ENCODE measurements at regions not wholly inside any gene's neighbourhood (a gene's known extent, or its start where the extent isn't known, plus 50 kb on each side); places are given as distances from the start of the nearest gene placed in this dataset.
"Not testable (repeated sequence)": the region's sequence is repeated elsewhere in the genome, so short reads cannot be mapped to it uniquely, and the experiment has no call there.

DNA sequence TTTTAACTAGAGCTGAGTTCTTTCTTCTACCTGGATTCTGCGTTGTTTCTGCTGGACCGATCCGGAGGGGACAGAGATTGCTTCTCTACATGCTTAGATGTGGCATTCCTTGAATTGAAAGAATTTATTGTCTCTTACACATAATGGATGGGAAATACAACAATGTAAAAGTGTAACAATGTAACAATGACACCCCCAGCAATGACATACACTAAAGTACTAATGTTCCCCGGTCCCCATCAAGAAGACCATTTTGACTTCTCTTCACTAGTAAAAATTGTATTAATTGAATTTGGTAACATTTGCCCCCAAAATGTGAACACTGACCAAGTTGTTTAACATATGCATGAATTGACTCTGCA is 760.2 kb downstream of the TAF11L14 start:
- Histone ChIP-seq H3K4me3 (no peak overlapping the region), H3K9me3 (no peaks in the 10 kb centered on the region), H3K27ac (no peak overlapping the region), H3K27me3 (no peaks in the 10 kb centered on the region), H3K4me1 (no peaks in the 10 kb centered on the region), H3K36me3 (no peaks in the 10 kb centered on the region)
- TF ChIP-seq, protein P1, sequence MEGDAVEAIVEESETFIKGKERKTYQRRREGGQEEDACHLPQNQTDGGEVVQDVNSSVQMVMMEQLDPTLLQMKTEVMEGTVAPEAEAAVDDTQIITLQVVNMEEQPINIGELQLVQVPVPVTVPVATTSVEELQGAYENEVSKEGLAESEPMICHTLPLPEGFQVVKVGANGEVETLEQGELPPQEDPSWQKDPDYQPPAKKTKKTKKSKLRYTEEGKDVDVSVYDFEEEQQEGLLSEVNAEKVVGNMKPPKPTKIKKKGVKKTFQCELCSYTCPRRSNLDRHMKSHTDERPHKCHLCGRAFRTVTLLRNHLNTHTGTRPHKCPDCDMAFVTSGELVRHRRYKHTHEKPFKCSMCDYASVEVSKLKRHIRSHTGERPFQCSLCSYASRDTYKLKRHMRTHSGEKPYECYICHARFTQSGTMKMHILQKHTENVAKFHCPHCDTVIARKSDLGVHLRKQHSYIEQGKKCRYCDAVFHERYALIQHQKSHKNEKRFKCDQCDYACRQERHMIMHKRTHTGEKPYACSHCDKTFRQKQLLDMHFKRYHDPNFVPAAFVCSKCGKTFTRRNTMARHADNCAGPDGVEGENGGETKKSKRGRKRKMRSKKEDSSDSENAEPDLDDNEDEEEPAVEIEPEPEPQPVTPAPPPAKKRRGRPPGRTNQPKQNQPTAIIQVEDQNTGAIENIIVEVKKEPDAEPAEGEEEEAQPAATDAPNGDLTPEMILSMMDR (IDR thresholded peaks at IDR 0.05) = no peak
- intact Hi-C loops (cut with DNase I) = no loop called here
- DNase-seq (no peak), FAIRE-seq (no peak), ATAC-seq (no peak)
- 16 to 20% methylated on average over 4 of the region's 4 CpGs for WGBS, 2 donors

DNA sequence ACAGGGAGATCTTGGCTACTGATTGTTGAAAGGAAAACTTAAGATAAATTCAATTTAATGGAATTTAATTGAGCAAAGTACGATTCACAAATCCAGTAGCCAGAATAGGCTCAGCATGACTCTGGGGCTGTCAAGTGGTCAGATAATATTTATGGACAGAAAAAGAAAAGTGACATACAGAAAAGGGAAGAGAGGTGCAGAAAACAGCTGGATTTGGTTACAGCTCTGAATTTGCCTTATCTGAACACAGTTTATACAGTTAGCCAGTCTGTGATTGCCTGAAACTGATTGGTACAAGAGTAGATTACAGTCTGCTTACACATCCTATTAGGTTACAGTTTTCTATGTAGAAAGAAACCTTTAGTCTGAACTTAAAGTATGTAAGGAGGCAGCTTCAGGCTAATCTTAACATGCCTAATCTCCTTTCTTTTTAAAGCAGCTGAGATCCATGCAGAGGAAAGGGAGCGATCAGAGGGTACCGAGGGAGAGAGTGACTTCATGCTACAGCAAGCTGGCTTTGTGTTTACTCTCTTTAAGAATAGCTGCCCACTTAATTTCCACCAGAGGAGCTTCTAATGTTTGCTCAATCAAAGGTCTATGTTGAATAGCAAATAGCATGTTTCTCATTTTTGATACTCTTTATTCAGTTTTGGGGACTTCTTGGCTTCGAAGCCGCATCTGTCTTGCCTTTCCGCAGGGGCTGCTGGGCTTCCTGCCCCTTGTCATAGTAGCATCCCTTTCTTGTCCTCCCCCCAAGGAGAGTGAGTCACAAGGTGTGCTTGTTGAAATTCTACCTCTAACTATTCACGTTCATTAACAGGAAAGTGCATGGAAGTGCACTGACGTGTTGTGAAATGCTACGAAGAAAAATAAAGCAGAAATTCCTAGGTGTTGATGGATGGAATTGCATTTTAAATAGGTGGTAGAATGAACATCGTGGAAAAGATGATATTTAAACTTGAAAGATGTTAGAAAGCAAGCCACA is 761.2 kb downstream of the TAF11L14 start:
- FAIRE-seq = no peak
- 47 to 49% methylated on average over 10 of the region's 10 CpGs for WGBS, 2 donors
- H3K36me3 ChIP-seq = no peaks in the 10 kb centered on the region
- H3K9me3 ChIP-seq = no peaks in the 10 kb centered on the region
- H3K27ac ChIP-seq = no peak overlapping the region
- intact Hi-C loops (cut with DNase I) = no loop called here
- H3K4me3 ChIP-seq = no peak overlapping the region
- no peaks in the 10 kb centered on the region for H3K27me3 ChIP-seq
- DNase-seq = no peak
- TF ChIP-seq, protein P1 (IDR thresholded peaks at IDR 0.05) = no peak
- no peak for ATAC-seq
- H3K4me1 ChIP-seq = no peaks in the 10 kb centered on the region

DNA sequence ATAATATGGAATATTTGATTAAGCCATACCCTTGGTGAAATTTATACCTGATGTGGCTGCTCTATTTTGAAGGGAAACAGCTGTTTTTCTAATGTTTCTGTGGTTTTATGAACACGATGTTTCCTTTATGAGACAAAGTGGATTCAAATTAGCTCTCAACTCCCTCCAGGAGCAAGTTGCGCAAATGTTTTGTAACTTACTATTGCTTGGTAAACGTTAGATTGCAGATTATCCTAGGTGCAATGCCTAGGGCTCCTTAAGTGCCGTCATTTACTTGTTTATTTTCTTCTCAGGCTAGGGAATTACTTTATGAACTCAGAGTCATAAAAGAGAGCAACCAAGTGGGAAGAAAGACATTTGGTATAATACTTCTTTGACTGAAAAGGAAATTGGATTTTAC is 763.1 kb downstream of the TAF11L14 start:
- H3K4me3 ChIP-seq = no peak overlapping the region
- no peaks in the 10 kb centered on the region for H3K4me1 ChIP-seq
- intact Hi-C loops (cut with DNase I) = no loop called here
- FAIRE-seq (no peak), ATAC-seq (no peak), DNase-seq (no peak)
- no peaks in the 10 kb centered on the region for H3K27me3 ChIP-seq
- 31 to 38% methylated on average over 4 of the region's 4 CpGs for WGBS, 2 donors
- no peaks in the 10 kb centered on the region for H3K9me3 ChIP-seq
- TF ChIP-seq, protein P1 (IDR thresholded peaks at IDR 0.05) = no peak
- no peak overlapping the region for H3K27ac ChIP-seq
- H3K36me3 ChIP-seq = no peaks in the 10 kb centered on the region

DNA sequence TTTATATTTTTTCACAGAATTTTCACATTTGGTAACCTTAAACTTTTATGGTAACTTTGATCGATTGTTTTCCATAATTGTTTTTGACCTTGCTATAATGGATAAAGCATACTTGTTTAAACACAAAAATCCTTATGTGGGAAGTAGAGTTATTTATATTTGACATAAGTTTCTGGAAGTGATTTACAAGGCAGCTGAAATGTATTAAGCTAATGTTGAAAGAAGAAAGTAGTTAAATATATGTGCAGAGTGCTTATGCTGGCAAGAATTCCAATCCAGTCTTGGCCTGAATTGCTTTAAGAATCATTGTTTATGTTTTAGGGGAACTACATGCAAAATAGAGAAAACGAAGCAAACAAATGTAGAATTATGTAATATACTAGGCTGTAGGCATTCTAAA is 763.6 kb downstream of the TAF11L14 start:
- 44 to 49% methylated on average over 2 of the region's 2 CpGs for WGBS, 2 donors
- intact Hi-C loops (cut with DNase I) = no loop called here
- H3K36me3 ChIP-seq = no peaks in the 10 kb centered on the region
- DNase-seq = no peak
- no peaks in the 10 kb centered on the region for H3K4me1 ChIP-seq
- H3K4me3 ChIP-seq = no peak overlapping the region
- no peaks in the 10 kb centered on the region for H3K9me3 ChIP-seq
- FAIRE-seq = no peak
- H3K27ac ChIP-seq = no peak overlapping the region
- TF ChIP-seq, protein P1 (IDR thresholded peaks at IDR 0.05) = no peak
- no peaks in the 10 kb centered on the region for H3K27me3 ChIP-seq
- ATAC-seq = no peak

DNA sequence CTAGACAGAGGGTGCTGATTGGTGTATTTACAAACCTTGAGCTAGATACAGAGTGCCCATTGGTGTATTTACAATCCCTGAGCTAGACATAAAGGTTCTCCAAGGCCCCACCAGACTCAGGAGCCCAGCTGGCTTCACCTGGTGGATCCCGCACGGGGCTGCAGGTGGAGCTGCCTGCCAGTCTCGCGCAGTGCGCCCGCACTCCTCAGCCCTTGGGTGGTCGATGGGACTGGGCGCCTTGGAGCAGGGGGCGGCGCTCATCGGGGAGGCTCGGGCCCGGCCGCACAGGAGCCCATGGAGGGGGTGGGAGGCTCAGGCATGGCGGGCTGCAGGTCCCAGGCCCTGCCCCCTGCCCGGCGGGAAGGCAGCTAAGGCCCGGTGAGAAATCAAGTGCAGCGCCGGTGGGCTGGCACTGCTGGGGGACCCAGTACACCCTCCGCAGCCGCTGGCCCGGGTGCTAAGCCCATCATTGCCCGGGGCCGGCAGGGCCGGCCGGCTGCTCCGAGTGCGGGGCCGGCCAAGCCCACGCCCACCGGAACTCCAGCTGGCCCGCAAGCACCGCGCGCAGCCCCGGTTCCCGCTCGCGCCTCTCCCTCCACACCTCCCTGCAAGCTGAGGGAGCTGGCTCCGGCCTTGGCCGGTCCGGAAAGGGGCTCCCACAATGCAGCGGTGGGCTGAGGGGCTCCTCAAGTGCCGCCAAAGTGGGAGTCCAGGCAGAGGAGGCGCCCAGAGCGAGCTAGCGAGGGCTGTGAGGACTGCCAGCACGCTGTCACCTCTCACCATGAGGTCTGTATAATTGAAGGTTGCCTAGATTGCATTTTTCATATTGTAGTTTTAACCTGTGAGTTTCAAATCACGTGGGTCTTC is 765.4 kb downstream of the TAF11L14 start:
- intact Hi-C loops (cut with DNase I); H3K4me3 ChIP-seq; FAIRE-seq; H3K36me3 ChIP-seq; H3K4me1 ChIP-seq; H3K27me3 ChIP-seq; ATAC-seq; H3K27ac ChIP-seq; H3K9me3 ChIP-seq: not testable (repeated sequence)
- peak in 1 of 6 donors; percentile 52 for DNase-seq
- 90 to 92% methylated on average over 38 to 50 of the region's 50 CpGs for WGBS, 2 donors
